Cerebellar cortex (tissue), 1 donor: ENCODE measurements at regions not wholly inside any gene's neighbourhood (a gene's known extent, or its start where the extent isn't known, plus 50 kb on each side); places are given as distances from the start of the nearest gene placed in this dataset.

ENCODE experiments used
- DNase-seq: peaks from one replicate; pipeline ENCODE4 v3.0.0-alpha.2; 2015; ENCODE audit warnings: low spot score

- DNase-seq: no peak
Observed at GRCh38 chr15:62913246-62913645, 129.3 kb upstream of the TPM1 start.

GRCh38 chr15:62914461-62915079, 128.0 kb upstream of the TPM1 start:
- no peak for DNase-seq

GRCh38 chr15:62920682-62921502, 121.7 kb upstream of the TPM1 start:
- DNase-seq: no peak

- DNase-seq: no peak
Observed at GRCh38 chr15:62922514-62922913, 120.0 kb upstream of the TPM1 start.

- DNase-seq: no peak
Observed at GRCh38 chr15:62925875-62926274, 116.7 kb upstream of the TPM1 start.

- DNase-seq: no peak
Observed at GRCh38 chr15:62927196-62927595, 115.4 kb upstream of the TPM1 start.

GRCh38 chr15:62927836-62928235, 114.7 kb upstream of the TPM1 start:
- DNase-seq: no peak

GRCh38 chr15:62928242-62928999, 114.1 kb upstream of the TPM1 start:
- peak; percentile 54 for DNase-seq

- DNase-seq: no peak
Observed at GRCh38 chr15:62929000-62929357, 113.6 kb upstream of the TPM1 start.

GRCh38 chr15:62931650-62932049, 110.9 kb upstream of the TPM1 start:
- no peak for DNase-seq

- DNase-seq: no peak
Observed at GRCh38 chr15:62932436-62932835, 110.1 kb upstream of the TPM1 start.

GRCh38 chr15:62933386-62933785, 109.2 kb upstream of the TPM1 start:
- no peak for DNase-seq

- peak; percentile 97 for DNase-seq
Observed at GRCh38 chr15:62934236-62934971, 108.1 kb upstream of the TPM1 start.

- DNase-seq: peak; percentile 83
Observed at GRCh38 chr15:62935300-62936081, 107.1 kb upstream of the TPM1 start.

GRCh38 chr15:62938825-62939224, 103.7 kb upstream of the TPM1 start:
- DNase-seq: no peak

GRCh38 chr15:62940093-62940754, 102.3 kb upstream of the TPM1 start:
- DNase-seq: no peak

GRCh38 chr15:62940755-62941361, 101.7 kb upstream of the TPM1 start:
- DNase-seq: peak; percentile 85

- DNase-seq: peak; percentile 17
Observed at GRCh38 chr15:62941699-62942098, 100.8 kb upstream of the TPM1 start.

GRCh38 chr15:62942428-62942827, 100.1 kb upstream of the TPM1 start:
- no peak for DNase-seq

- DNase-seq: no peak
Observed at GRCh38 chr15:62945063-62945462, 97.5 kb upstream of the TPM1 start.
